HG03354 (cell line): ENCODE measurements at regions not wholly inside any gene's neighbourhood (a gene's known extent, or its start where the extent isn't known, plus 50 kb on each side); places are given as distances from the start of the nearest gene placed in this dataset.

Experiments used
- ATAC-seq: cut with Tn5 transposase; IDR thresholded peaks from one replicate; pipeline ENCODE4 v1.9.1; 2021; ENCODE audit warnings: mild to moderate bottlenecking; ENCODE audit not compliant: unreplicated experiment, poor library complexity, severe bottlenecking

GRCh38 chr20:52536841-52537400 lies 345.3 kb upstream of the ZFP64 start:
- ATAC-seq: no peak

- ATAC-seq: no peak
Measured at GRCh38 chr20:52536040-52536439, 344.5 kb upstream of the ZFP64 start.

GRCh38 chr20:52534616-52535015 lies 343.0 kb upstream of the ZFP64 start:
- no peak for ATAC-seq

- ATAC-seq: no peak
Measured at GRCh38 chr20:52533401-52533800, 341.8 kb upstream of the ZFP64 start.

- no peak for ATAC-seq
Measured at GRCh38 chr20:52532674-52533073, 341.1 kb upstream of the ZFP64 start.

GRCh38 chr20:52530571-52530970 lies 339.0 kb upstream of the ZFP64 start:
- ATAC-seq: no peak

- no peak for ATAC-seq
Measured at GRCh38 chr20:52529826-52530225, 338.2 kb upstream of the ZFP64 start.

GRCh38 chr20:52524861-52525260 lies 333.3 kb upstream of the ZFP64 start:
- ATAC-seq: no peak

GRCh38 chr20:52518735-52519134 lies 327.2 kb upstream of the ZFP64 start:
- ATAC-seq: no peak

- no peak for ATAC-seq
Measured at GRCh38 chr20:52515877-52516276, 324.3 kb upstream of the ZFP64 start.

GRCh38 chr20:52500157-52500556 lies 308.6 kb upstream of the ZFP64 start:
- ATAC-seq: no peak

GRCh38 chr20:52497731-52498130 lies 306.2 kb upstream of the ZFP64 start:
- no peak for ATAC-seq

- ATAC-seq: no peak
Measured at GRCh38 chr20:52496191-52496590, 304.6 kb upstream of the ZFP64 start.

- ATAC-seq: no peak
Measured at GRCh38 chr20:52494244-52494643, 302.7 kb upstream of the ZFP64 start.

GRCh38 chr20:52493171-52493721 lies 301.7 kb upstream of the ZFP64 start:
- no peak for ATAC-seq

- ATAC-seq: no peak
Measured at GRCh38 chr20:52490711-52491430, 299.3 kb upstream of the ZFP64 start.

GRCh38 chr20:52484438-52484837 lies 292.9 kb upstream of the ZFP64 start:
- ATAC-seq: no peak

GRCh38 chr20:52483382-52483781 lies 291.8 kb upstream of the ZFP64 start:
- ATAC-seq: no peak

- ATAC-seq: no peak
Measured at GRCh38 chr20:52482044-52482443, 290.5 kb upstream of the ZFP64 start.

GRCh38 chr20:52481443-52481842 lies 289.9 kb upstream of the ZFP64 start:
- no peak for ATAC-seq

- ATAC-seq: no peak
Measured at GRCh38 chr20:52476074-52476750, 284.6 kb upstream of the ZFP64 start.
